GM23338 (cell line): ENCODE measurements at regions not wholly inside any gene's neighbourhood (a gene's known extent, or its start where the extent isn't known, plus 50 kb on each side); places are given as distances from the start of the nearest gene placed in this dataset.

Experiments used
- ATAC-seq: fragments of 200-7000 bp; cut with Tn5 transposase; 3 replicates; pipeline ENCODE4 v1.9.1; 2020
- DNase-seq: peaks from one replicate; pipeline ENCODE4 v3.0.0-alpha.2; 2015; ENCODE audit warnings: low spot score
- H2AFZ ChIP-seq: fragments of 200-600 bp; sonication (generic); 2 replicates; pipeline ENCODE4 v1.8.0; 2016; ENCODE audit warnings: antibody characterized with exemption, mild to moderate bottlenecking, moderate library complexity
- H3F3A ChIP-seq: fragments of 200-600 bp; sonication (generic); replicated peaks from 2 replicates; pipeline ENCODE4 v1.8.0; 2017; ENCODE audit warnings: antibody characterized with exemption, mixed run types, low read depth
- H3K27ac ChIP-seq: fragments of 200-600 bp; sonication (generic); 2 replicates; pipeline ENCODE4 v1.6.1; 2016; ENCODE audit warnings: low read depth
- H3K27me3 ChIP-seq: fragments of 200-600 bp; sonication (generic); 2 replicates; pipeline ENCODE4 v1.8.0; 2016; ENCODE audit warnings: mild to moderate bottlenecking, mixed run types, moderate library complexity; ENCODE audit not compliant: insufficient read depth
- H3K36me3 ChIP-seq: fragments of 200-600 bp; sonication (generic); 2 replicates; pipeline ENCODE4 v1.8.0; 2016; ENCODE audit warnings: mild to moderate bottlenecking; ENCODE audit not compliant: insufficient read depth
- H3K4me1 ChIP-seq: fragments of 200-600 bp; sonication (generic); 2 replicates; pipeline ENCODE4 v1.8.0; 2016; ENCODE audit warnings: mild to moderate bottlenecking, moderate library complexity; ENCODE audit not compliant: insufficient read depth
- H3K4me2 ChIP-seq: fragments of 200-600 bp; sonication (generic); 2 replicates; pipeline ENCODE4 v1.7.1; 2017; ENCODE audit warnings: mixed run types
- H3K4me3 ChIP-seq: fragments of 200-600 bp; sonication (generic); 2 replicates; pipeline ENCODE4 v1.6.1; 2016; ENCODE audit warnings: mixed run types
- H3K79me2 ChIP-seq: fragments of 200-600 bp; sonication (generic); replicated peaks from 2 replicates; pipeline ENCODE4 v1.8.0; 2017; ENCODE audit warnings: mild to moderate bottlenecking; ENCODE audit not compliant: insufficient read depth
- H3K9me2 ChIP-seq: fragments of 200-600 bp; sonication (generic); 2 replicates; pipeline ENCODE4 v1.8.0; 2017; ENCODE audit not compliant: insufficient read depth
- H4K20me1 ChIP-seq: fragments of 200-600 bp; sonication (generic); replicated peaks from 2 replicates; pipeline ENCODE4 v1.8.0; 2017; ENCODE audit warnings: mild to moderate bottlenecking; ENCODE audit not compliant: insufficient read depth
- H3K27ac Mint-ChIP-seq: 2 replicates; pipeline ENCODE4 v1.8.0; 2020; ENCODE audit warnings: inconsistent platforms, mild to moderate bottlenecking, moderate library complexity, mixed read lengths
- H3K27me3 Mint-ChIP-seq: 3 replicates; pipeline ENCODE4 v1.8.0; 2022; ENCODE audit warnings: low read depth, mild to moderate bottlenecking, moderate library complexity, mixed read lengths, inconsistent platforms; ENCODE audit not compliant: insufficient read depth, poor library complexity
- H3K36me3 Mint-ChIP-seq: 3 replicates; pipeline ENCODE4 v1.8.0; 2021; ENCODE audit warnings: low read depth, mild to moderate bottlenecking, inconsistent platforms, moderate library complexity, mixed read lengths
- H3K4me1 Mint-ChIP-seq: 3 replicates; pipeline ENCODE4 v1.8.0; 2020; ENCODE audit warnings: mild to moderate bottlenecking, inconsistent platforms, mixed read lengths
- H3K4me3 Mint-ChIP-seq: 3 replicates; pipeline ENCODE4 v1.8.0; 2021; ENCODE audit warnings: moderate library complexity, mild to moderate bottlenecking, inconsistent platforms, mixed read lengths
- H3K9me3 Mint-ChIP-seq: 3 replicates; pipeline ENCODE4 v1.8.0; 2020; ENCODE audit warnings: moderate library complexity, mild to moderate bottlenecking, inconsistent platforms, mixed read lengths
- CTCF ChIP-seq, 2 experiments: fragments of 200-600 bp in 1 of 2; sonication (generic) in 1 of 2; conservative IDR thresholded peaks; 2 replicates each; pipeline versions ENCODE4 v1.5.1 to v1.6.1; 2016 to 2017; ENCODE audit warnings: antibody characterized with exemption in 2 of 2, low read depth in 2 of 2, mild to moderate bottlenecking in 2 of 2, moderate library complexity in 1 of 2
- ETS1 ChIP-seq: IDR thresholded peaks from 2 replicates; pipeline ENCODE4 v1.6.1; 2016; ENCODE audit warnings: antibody characterized with exemption
- EZH2 ChIP-seq: fragments of 200-600 bp; sonication (generic); IDR thresholded peaks from one replicate; pipeline ENCODE4 v1.8.0; 2017; ENCODE audit warnings: antibody characterized with exemption, mild to moderate bottlenecking, low read depth; ENCODE audit not compliant: unreplicated experiment
- EZH2phosphoT487 ChIP-seq: fragments of 200-600 bp; sonication (generic); IDR thresholded peaks from one replicate; pipeline ENCODE4 v1.8.1; 2018; ENCODE audit warnings: antibody characterized with exemption; ENCODE audit not compliant: unreplicated experiment
- JUNB ChIP-seq: IDR thresholded peaks from one replicate; pipeline ENCODE4 v1.6.1; 2016; ENCODE audit warnings: antibody characterized with exemption; ENCODE audit not compliant: unreplicated experiment
- NANOG ChIP-seq: IDR thresholded peaks from 2 replicates; pipeline ENCODE4 v1.6.1; 2016; ENCODE audit warnings: antibody characterized with exemption, borderline replicate concordance
- POLR2AphosphoS5 ChIP-seq: IDR thresholded peaks from 2 replicates; pipeline ENCODE4 v1.6.1; 2016; ENCODE audit warnings: antibody characterized with exemption, low read depth
- REST ChIP-seq: IDR thresholded peaks from one replicate; pipeline ENCODE4 v1.6.1; 2018; ENCODE audit warnings: antibody characterized with exemption; ENCODE audit not compliant: unreplicated experiment
- STAT1 ChIP-seq: IDR thresholded peaks from one replicate; pipeline ENCODE4 v1.6.1; 2016; ENCODE audit warnings: antibody characterized with exemption; ENCODE audit not compliant: unreplicated experiment
- TF ChIP-seq, protein P1 (sequence below): fragments of 250-450 bp; sonication (Bioruptor Pico); IDR thresholded peaks from 2 replicates; pipeline ENCODE4 v1.5.0; 2020; ENCODE audit warnings: mild to moderate bottlenecking, moderate library complexity

DNA sequence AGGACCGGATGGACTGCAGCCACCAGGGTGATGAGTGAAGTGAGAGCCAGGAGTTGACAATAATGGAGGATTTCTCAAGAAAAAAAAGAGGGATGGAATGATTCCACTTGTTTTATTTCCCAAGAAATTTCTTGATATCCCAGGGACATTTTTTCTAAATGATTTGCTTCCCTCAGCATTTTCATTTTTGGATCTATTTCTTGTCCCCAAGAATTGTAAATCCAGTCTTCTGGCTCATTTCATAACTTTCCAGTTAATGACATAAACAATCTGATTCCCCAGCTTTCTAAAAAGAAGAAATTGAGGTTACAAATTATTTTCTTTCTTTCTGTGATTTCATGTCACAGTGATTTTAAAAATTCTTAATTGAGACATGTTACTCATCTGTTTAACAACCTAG, 446.5 kb downstream of the PRR16 start:
- DNase-seq: no peak
- Mint-ChIP-seq H3K27me3 (no peaks in the 10 kb centered on the region), H3K27ac (no peak overlapping the region; the same call in 1 of the 2 replicates), H3K4me1 (peaks cover 21% of the 10 kb centered on the region; the same call in 2 of the 3 replicates), H3K9me3 (no peaks in the 10 kb centered on the region), H3K36me3 (no peaks in the 10 kb centered on the region), H3K4me3 (no peak overlapping the region)
- Histone ChIP-seq H3K4me2 (no peak overlapping the region), H3F3A (no peaks in the 10 kb centered on the region), H3K4me3 (no peak overlapping the region), H4K20me1 (no peaks in the 10 kb centered on the region), H3K27ac (no peak overlapping the region), H3K79me2 (no peaks in the 10 kb centered on the region), H2AFZ (no peak overlapping the region), H3K36me3 (no peaks in the 10 kb centered on the region), H3K4me1 (0 out of 2 replicates have a peak, but pooled peaks cover 3% of the 10 kb centered on the region), H3K27me3 (no peaks in the 10 kb centered on the region), H3K9me2 (no peaks in the 10 kb centered on the region)
- no peak for ATAC-seq
- no peak for TF ChIP-seq NANOG

GRCh38 chr5:120913396-120913795, 449.3 kb downstream of the PRR16 start:
- peaks cover 5% of the 10 kb centered on the region; the same call in 1 of the 2 replicates for H3K4me1 ChIP-seq
- no peak overlapping the region for H3K4me2 ChIP-seq
- no peaks in the 10 kb centered on the region for H4K20me1 ChIP-seq
- no peaks in the 10 kb centered on the region for H3K9me2 ChIP-seq
- no peak overlapping the region for H3K27ac ChIP-seq
- ATAC-seq (no peak; the same call in 2 of the 3 replicates), DNase-seq (no peak)
- Mint-ChIP-seq H3K27ac (no peak overlapping the region), H3K27me3 (no peaks in the 10 kb centered on the region), H3K4me1 (peaks cover 31% of the 10 kb centered on the region; the same call in 2 of the 3 replicates), H3K36me3 (no peaks in the 10 kb centered on the region), H3K4me3 (no peak overlapping the region), H3K9me3 (no peaks in the 10 kb centered on the region)
- no peak overlapping the region for H3K4me3 ChIP-seq
- no peaks in the 10 kb centered on the region for H3K79me2 ChIP-seq
- H3K36me3 ChIP-seq: no peaks in the 10 kb centered on the region
- no peak overlapping the region for H2AFZ ChIP-seq
- no peaks in the 10 kb centered on the region for H3F3A ChIP-seq
- no peaks in the 10 kb centered on the region for H3K27me3 ChIP-seq
- TF ChIP-seq EZH2phosphoT487: no peak
- no peak for TF ChIP-seq JUNB
- TF ChIP-seq, protein P1, sequence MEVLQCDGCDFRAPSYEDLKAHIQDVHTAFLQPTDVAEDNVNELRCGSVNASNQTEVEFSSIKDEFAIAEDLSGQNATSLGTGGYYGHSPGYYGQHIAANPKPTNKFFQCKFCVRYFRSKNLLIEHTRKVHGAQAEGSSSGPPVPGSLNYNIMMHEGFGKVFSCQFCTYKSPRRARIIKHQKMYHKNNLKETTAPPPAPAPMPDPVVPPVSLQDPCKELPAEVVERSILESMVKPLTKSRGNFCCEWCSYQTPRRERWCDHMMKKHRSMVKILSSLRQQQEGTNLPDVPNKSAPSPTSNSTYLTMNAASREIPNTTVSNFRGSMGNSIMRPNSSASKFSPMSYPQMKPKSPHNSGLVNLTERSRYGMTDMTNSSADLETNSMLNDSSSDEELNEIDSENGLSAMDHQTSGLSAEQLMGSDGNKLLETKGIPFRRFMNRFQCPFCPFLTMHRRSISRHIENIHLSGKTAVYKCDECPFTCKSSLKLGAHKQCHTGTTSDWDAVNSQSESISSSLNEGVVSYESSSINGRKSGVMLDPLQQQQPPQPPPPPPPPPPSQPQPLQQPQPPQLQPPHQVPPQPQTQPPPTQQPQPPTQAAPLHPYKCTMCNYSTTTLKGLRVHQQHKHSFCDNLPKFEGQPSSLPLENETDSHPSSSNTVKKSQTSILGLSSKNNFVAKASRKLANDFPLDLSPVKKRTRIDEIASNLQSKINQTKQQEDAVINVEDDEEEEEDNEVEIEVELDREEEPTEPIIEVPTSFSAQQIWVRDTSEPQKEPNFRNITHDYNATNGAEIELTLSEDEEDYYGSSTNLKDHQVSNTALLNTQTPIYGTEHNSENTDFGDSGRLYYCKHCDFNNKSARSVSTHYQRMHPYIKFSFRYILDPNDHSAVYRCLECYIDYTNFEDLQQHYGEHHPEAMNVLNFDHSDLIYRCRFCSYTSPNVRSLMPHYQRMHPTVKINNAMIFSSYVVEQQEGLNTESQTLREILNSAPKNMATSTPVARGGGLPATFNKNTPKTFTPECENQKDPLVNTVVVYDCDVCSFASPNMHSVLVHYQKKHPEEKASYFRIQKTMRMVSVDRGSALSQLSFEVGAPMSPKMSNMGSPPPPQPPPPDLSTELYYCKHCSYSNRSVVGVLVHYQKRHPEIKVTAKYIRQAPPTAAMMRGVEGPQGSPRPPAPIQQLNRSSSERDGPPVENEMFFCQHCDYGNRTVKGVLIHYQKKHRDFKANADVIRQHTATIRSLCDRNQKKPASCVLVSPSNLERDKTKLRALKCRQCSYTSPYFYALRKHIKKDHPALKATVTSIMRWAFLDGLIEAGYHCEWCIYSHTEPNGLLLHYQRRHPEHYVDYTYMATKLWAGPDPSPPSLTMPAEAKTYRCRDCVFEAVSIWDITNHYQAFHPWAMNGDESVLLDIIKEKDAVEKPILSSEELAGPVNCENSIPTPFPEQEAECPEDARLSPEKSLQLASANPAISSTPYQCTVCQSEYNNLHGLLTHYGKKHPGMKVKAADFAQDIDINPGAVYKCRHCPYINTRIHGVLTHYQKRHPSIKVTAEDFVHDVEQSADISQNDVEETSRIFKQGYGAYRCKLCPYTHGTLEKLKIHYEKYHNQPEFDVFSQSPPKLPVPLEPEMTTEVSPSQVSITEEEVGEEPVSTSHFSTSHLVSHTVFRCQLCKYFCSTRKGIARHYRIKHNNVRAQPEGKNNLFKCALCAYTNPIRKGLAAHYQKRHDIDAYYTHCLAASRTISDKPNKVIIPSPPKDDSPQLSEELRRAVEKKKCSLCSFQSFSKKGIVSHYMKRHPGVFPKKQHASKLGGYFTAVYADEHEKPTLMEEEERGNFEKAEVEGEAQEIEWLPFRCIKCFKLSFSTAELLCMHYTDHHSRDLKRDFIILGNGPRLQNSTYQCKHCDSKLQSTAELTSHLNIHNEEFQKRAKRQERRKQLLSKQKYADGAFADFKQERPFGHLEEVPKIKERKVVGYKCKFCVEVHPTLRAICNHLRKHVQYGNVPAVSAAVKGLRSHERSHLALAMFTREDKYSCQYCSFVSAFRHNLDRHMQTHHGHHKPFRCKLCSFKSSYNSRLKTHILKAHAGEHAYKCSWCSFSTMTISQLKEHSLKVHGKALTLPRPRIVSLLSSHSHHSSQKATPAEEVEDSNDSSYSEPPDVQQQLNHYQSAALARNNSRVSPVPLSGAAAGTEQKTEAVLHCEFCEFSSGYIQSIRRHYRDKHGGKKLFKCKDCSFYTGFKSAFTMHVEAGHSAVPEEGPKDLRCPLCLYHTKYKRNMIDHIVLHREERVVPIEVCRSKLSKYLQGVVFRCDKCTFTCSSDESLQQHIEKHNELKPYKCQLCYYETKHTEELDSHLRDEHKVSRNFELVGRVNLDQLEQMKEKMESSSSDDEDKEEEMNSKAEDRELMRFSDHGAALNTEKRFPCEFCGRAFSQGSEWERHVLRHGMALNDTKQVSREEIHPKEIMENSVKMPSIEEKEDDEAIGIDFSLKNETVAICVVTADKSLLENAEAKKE: no peak
- no peak for TF ChIP-seq POLR2AphosphoS5
- TF ChIP-seq ETS1: no peak
- no peak for TF ChIP-seq EZH2
- no peak for TF ChIP-seq REST
- no peak for TF ChIP-seq STAT1
- no peak for TF ChIP-seq CTCF (conservative IDR thresholded peaks at IDR 0.05; ENCODE audit: low read depth in 2 of 2)
